ENCODE measurements at regions not wholly inside any gene's neighbourhood (a gene's known extent, or its start where the extent isn't known, plus 50 kb on each side); places are given as distances from the start of the nearest gene placed in this dataset.
"Not testable (repeated sequence)": the region's sequence is repeated elsewhere in the genome, so short reads cannot be mapped to it uniquely, and the experiment has no call there.

DNA sequence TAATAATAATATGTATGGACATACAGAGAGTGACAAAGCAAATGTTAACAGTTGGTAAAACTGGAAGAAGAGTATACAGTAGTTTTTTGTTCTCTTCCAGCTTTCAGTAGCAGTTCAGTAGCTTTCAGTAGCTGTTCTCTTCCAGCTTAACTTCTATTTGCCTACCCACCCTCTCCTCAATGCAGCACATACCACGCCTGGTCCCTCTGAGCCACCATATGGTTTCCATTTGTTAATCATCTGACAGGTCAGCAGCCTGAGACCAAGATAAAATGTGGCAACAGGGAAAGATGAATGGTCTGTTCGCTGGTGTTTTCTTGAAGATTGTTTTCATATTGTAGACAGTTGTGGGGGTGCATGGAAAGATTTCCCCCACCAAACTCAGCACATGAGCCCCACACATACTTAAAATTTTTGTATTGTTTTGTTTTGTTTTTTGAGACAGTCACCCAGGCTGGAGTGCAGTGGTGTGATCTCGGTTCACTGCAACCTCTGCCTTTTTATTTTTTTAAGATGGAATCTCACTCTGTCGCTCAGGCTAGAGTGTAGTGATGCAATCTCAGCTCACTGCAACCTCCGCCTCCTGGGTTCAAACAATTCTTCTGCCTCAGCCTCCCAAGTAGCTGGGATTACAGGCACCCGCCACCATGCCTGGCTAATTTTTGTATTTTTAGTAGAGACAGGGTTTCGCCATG, 56.8 kb downstream of the ATP6V0E2 start:
- DNase-seq: not testable (repeated sequence)

GRCh38 chr7:149933776-149934175, 60.0 kb downstream of the ATP6V0E2 start:
- not testable (repeated sequence) for DNase-seq

DNA sequence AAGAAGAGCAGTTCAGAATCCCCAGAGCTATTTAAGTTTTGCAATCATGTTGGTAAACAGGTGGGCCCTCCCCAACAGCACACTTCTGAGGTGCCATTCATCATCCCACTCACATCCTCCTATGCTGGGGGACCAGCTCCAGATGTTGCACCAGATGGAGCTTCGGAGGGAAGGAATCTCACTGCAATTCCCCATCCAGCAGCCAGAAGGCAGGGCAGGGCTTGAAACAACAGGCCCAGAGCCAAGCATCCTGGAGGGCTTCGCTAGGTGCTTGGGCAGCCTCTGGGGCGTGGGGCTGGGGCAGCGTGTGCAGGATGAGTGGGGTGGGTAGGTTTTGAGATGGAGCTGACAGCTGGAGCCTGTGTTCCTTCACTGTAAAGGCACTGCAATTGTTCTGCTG, 73.6 kb downstream of the ATP6V0E2 start:
- not testable (repeated sequence) for DNase-seq

DNA sequence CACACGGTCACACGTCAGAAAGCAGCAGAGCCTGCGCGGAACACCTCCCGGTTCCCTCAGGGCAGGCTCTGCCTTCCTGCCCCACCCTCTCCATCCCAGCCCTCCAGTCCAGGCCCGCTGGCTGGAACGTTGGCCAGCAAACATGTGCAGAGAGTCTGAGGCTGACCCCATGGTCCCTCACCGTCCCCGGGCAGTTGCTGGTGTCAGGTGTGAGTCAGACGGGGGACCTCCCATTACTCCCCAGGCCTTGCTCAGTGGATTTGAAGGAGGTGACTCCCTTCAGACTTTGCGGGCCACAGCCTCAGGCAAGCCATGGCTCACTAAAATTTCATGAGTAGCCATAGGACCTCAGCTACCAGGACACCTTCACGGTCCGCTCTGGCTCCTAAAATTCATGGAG, 74.7 kb downstream of the ATP6V0E2 start:
- DNase-seq: not testable (repeated sequence)

DNA sequence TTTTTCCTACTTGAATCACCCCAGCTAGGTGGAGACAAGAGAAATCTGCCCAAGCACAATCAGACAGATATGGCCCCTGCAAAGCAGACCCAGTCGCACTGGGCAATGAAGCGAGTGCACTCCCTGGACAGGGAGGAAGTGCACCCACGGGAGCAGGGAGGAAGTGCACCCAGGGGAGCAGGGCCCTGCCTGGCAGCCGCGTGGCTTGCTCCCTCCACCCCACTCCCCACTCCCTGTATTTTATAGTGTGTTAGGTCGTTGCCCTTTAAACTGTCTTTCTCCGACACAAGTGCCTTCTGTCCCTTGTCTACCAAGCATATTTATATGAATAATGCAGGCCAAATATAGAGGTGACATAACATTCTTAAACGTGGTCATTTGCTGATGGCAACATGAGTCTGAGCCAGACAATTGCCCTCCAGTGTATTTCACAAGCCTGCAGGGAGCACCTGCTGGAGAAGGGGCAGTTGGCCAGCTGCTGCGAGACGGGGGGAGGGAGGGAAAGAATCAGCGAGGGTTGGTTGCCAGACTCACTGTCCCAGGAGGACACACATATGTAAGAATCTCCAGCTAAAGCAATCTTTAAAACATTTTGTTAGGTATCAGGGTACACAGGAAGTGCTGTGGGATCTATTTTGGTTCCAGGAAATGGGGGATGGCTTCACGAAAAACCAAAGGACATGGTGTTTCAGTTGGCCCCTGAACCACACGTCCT, 76.3 kb downstream of the ATP6V0E2 start:
- not testable (repeated sequence) for DNase-seq

DNA sequence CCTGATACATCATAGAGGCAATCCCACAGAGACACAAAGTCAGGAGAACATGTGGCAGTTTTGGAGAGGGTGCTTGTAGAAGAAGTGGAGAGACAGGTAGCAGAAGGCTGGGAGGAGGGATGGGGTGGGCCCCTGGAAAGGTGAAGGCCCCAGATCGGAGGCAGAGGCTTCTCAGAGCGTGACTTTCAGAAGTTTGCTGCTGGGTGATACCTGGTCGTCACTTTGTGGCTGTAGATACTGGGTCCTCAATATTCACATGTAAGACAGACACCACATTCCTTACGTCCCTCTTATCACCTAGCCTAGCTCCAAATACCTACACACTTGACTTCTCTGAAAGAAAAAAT, 76.8 kb downstream of the ATP6V0E2 start:
- not testable (repeated sequence) for DNase-seq

- DNase-seq: not testable (repeated sequence)
These were observed 77.8 kb downstream of the ATP6V0E2 start for GRCh38 chr7:149951579-149951978.

DNA sequence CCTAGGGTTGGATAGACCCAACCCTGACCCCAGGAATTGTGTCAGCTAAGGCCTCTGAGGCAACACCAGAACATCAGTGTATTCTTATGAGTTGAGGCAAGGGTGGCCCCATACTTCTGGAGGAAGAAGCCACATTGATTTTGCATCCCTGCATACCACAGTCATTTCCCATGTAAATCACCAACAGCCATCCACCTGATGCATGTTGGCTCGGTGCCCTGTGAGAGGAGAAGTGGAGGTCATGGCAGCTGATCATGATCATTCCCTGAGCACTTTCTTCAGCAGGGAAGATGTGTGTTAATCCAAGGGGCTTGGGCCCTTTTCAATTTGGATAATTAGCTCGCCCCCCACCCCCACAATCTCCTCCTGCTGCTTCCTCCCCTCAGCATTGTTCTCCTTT, 85.1 kb downstream of the ATP6V0E2 start:
- not testable (repeated sequence) for DNase-seq

- not testable (repeated sequence) for DNase-seq
These were observed 87.1 kb downstream of the ATP6V0E2 start for GRCh38 chr7:149960863-149961262.

- not testable (repeated sequence) for DNase-seq
These were observed 88.1 kb downstream of the ATP6V0E2 start for GRCh38 chr7:149961878-149962277.

DNA sequence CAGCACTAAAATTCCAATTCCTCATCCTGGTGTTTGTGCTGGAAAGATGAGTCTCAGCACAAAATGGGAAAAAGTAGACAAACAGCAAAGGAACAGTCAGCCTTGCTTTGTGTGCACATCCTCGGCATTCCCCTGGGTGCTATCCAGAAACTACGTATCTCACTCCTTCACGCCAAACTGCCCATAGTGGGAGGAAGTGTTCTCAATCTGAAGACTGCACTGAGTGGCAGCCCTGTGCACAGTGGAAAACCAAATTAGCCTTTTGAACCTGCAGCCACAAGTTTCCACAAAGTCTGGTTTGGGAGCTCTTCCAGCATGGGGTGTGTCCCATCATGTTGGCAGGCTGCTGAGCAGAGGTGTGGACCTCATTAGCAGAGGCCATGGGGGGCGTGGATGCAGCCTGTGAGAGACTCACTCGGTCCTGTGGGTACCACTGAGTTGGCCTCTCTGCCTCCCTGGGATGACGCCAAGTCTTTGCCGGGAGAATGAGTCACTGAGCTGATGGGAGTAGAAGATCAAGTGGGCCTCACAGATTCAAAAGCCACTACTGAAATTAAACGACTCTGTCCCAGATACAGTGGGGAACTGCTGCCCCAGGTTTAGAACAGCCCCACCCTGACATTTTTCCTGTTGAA, 89.0 kb downstream of the ATP6V0E2 start:
- not testable (repeated sequence) for DNase-seq

DNA sequence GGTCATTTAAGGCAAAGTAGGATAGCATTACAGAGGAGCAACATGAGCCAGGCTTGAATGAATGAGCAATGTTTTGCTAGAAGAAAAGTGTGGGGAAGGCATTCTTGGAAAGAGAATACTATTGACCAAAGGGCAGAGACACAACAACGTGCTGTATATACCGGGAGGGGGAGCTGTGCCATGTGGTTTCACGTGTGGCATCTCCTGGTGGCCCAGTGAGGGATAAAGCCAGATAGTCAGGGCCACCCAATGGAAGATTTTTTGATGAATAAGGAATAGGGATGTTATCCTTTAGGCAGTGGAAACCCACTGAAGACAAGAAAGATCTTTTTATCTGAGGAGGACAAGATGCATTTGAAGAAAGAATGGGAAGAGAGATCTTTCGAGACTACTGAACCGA, 90.2 kb downstream of the ATP6V0E2 start:
- DNase-seq: not testable (repeated sequence)

GRCh38 chr7:149966444-149966843, 92.7 kb downstream of the ATP6V0E2 start:
- not testable (repeated sequence) for DNase-seq

DNA sequence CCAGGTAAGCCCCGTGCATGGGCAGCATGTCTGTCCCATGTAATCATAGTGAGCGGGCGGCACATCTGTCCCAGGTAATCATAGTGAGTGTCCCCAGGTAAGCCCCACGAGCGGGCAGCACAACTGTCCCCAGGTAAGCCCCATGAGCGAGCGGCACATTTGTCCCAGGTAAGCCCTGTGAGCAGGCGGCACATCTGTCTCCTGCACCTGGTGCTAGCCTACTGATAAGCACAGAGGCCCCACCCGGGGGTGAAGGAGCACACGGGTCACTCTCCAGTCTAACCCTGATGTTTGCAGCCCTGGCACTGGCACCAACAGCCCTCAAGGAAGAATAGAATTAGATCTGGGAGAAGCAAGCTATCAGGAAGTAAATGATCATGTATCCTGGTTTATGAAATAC, 99.2 kb downstream of the ATP6V0E2 start:
- DNase-seq: not testable (repeated sequence)

DNA sequence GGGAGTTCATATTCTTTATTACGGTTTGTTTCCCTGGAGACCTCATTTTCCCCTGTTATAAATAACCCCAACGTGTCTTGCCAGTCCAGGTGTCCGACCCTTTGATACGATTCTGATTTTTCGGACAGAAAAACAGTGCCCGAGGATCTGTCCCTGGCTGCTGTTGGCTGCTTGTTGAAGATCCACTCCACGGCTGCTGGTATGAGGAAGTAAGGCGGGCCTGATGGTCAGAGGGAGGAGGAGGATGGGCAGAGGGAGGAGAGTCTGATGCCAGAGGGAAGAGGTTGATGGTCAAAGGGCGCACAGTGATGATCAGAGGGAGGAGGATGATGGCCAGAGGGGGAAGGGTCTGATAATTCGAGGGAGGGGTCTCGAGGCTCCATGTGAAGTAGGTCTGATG, 99.9 kb downstream of the ATP6V0E2 start:
- DNase-seq: not testable (repeated sequence)

DNA sequence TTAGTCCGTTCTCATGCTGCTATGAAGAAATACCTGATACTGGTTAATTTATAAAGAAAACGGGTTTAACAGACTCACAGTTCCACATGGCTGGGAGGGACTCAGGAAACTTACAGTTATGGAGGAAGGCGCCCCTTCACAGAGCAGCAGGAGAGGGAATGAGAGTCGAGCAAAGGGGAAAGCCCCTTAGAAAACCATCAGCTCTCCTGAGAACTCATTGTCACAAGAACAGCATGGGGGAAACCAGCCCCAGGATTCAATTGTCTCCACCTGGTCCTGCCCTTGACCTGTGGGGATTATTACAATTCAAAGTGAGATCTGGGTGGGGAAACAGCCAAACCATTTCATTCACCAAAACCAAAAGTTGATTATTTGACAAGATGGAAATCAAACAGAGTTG, 101.8 kb downstream of the ATP6V0E2 start:
- DNase-seq: not testable (repeated sequence)

- not testable (repeated sequence) for DNase-seq
These were observed 104.8 kb downstream of the ATP6V0E2 start for GRCh38 chr7:149978537-149978936.

DNA sequence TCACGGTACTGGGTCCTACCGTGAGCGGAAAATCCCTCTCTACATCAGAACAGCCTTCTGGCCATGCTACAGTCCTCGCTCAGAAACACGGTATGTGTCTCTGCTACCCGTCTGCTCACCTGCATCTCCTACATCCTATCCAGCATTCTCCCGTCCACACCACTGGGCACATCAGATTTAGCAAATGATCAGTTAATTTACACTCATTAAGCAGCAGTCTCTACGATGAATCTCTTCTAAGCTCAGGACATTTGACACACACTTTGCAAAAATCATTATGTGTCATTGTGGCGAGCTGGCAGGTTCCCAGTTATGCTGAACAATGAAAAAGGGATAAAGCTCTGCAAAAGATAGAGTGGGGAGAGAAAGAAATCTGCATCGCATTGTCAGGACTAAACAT, 105.2 kb downstream of the ATP6V0E2 start:
- DNase-seq: not testable (repeated sequence)

GRCh38 chr7:149982537-149983112, 108.9 kb downstream of the ATP6V0E2 start:
- not testable (repeated sequence) for DNase-seq

GRCh38 chr7:149986866-149987265, 113.1 kb downstream of the ATP6V0E2 start:
- not testable (repeated sequence) for DNase-seq

DNA sequence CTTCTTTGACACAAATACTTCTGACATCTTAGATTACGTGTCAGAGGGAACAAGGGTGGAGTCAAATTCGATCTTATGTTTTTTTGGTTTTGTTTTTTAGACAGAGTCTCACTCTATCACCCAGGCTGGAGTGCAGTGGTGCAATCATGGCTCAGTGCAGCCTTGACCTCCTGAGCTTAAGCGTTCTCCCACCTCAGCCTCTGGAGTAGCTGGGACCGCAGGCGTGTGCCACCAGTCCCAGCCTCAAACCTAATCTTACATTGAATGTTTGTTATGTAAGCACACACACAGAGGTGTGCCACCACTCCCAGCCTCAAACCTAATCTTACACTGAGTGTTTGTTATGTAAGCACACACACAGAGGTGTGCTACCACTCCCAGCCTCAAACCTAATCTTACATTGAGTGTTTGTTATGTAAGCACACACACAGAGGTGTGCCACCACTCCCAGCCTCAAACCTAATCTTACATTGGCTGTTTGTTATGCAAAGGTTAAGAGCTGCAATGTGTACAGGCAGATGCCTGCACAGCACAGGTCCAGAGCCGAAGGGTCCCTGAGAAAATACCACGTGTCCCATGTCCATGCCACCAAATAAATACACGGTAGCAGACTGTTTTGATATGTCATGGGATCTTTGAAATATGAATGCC, 118.0 kb downstream of the ATP6V0E2 start:
- not testable (repeated sequence) for DNase-seq

DNA sequence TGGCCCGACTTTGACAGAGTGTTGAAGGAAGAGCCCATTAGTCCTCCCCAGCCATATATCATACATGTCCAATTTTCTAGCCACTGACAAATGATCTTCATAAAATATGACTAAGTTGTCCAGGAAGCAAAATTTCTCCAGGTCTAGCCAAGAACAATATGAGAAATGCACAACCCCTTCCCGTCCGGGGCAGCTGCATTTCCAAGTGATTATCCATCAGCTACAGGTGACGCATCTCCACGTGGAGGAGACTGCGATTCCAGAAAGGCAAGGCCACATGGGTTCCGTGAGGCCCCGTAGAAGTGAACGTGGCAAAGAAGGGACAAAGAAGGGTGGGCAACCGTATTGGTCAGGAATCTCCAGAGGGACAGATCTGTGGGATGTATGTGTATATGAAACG, 118.6 kb downstream of the ATP6V0E2 start:
- not testable (repeated sequence) for DNase-seq
